ENCODE measurements at regions not wholly inside any gene's neighbourhood (a gene's known extent, or its start where the extent isn't known, plus 50 kb on each side); places are given as distances from the start of the nearest gene placed in this dataset.

DNA sequence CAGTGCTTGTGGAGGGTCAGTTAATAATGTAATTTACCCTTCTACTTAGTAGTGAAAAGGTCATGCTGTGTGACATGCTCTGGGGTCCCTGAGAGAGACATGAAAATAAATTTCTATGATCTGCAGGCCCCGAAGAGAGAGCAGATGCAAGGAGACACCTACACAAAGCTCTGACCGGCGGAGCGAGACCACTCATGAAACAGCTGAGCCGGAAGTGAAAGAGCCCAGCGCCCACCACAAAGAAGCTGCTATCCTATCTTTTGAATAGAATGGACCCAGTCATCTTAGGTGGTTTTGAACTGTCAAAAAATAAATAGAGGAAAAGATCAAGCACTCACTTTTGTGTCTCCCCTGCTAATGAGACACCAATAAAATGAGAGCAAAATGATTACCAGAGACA is 190.0 kb downstream of the MED10 start:
- TF ChIP-seq, protein P1, sequence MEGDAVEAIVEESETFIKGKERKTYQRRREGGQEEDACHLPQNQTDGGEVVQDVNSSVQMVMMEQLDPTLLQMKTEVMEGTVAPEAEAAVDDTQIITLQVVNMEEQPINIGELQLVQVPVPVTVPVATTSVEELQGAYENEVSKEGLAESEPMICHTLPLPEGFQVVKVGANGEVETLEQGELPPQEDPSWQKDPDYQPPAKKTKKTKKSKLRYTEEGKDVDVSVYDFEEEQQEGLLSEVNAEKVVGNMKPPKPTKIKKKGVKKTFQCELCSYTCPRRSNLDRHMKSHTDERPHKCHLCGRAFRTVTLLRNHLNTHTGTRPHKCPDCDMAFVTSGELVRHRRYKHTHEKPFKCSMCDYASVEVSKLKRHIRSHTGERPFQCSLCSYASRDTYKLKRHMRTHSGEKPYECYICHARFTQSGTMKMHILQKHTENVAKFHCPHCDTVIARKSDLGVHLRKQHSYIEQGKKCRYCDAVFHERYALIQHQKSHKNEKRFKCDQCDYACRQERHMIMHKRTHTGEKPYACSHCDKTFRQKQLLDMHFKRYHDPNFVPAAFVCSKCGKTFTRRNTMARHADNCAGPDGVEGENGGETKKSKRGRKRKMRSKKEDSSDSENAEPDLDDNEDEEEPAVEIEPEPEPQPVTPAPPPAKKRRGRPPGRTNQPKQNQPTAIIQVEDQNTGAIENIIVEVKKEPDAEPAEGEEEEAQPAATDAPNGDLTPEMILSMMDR (IDR thresholded peaks at IDR 0.05) = no peak
- TF ChIP-seq ZBTB21 (CRISPR knock-in tag; IDR thresholded peaks at IDR 0.05; ENCODE audit: borderline replicate concordance) (no peak), NFE2L1 (CRISPR knock-in tag; IDR thresholded peaks at IDR 0.05) (no peak)
- TF ChIP-seq, protein P2, sequence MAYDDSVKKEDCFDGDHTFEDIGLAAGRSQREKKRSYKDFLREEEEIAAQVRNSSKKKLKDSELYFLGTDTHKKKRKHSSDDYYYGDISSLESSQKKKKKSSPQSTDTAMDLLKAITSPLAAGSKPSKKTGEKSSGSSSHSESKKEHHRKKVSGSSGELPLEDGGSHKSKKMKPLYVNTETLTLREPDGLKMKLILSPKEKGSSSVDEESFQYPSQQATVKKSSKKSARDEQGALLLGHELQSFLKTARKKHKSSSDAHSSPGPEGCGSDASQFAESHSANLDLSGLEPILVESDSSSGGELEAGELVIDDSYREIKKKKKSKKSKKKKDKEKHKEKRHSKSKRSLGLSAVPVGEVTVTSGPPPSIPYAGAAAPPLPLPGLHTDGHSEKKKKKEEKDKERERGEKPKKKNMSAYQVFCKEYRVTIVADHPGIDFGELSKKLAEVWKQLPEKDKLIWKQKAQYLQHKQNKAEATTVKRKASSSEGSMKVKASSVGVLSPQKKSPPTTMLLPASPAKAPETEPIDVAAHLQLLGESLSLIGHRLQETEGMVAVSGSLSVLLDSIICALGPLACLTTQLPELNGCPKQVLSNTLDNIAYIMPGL (CRISPR knock-in tag; IDR thresholded peaks at IDR 0.05) = no peak
- TF ChIP-seq, protein P3, sequence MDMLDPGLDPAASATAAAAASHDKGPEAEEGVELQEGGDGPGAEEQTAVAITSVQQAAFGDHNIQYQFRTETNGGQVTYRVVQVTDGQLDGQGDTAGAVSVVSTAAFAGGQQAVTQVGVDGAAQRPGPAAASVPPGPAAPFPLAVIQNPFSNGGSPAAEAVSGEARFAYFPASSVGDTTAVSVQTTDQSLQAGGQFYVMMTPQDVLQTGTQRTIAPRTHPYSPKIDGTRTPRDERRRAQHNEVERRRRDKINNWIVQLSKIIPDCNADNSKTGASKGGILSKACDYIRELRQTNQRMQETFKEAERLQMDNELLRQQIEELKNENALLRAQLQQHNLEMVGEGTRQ (CRISPR knock-in tag; IDR thresholded peaks at IDR 0.05) = no peak
